Esophagus mucosa (tissue), 1 donor: ENCODE measurements at regions not wholly inside any gene's neighbourhood (a gene's known extent, or its start where the extent isn't known, plus 50 kb on each side); places are given as distances from the start of the nearest gene placed in this dataset.
"Not testable (repeated sequence)": the region's sequence is repeated elsewhere in the genome, so short reads cannot be mapped to it uniquely, and the experiment has no call there.

Experiments used
- ATAC-seq: fragments of 200-7000 bp; cut with Tn5 transposase; one replicate; pipeline ENCODE4 v1.9.1; 2020
- donor health status: DM: yes; HTN: yes; CAD: no.

DNA sequence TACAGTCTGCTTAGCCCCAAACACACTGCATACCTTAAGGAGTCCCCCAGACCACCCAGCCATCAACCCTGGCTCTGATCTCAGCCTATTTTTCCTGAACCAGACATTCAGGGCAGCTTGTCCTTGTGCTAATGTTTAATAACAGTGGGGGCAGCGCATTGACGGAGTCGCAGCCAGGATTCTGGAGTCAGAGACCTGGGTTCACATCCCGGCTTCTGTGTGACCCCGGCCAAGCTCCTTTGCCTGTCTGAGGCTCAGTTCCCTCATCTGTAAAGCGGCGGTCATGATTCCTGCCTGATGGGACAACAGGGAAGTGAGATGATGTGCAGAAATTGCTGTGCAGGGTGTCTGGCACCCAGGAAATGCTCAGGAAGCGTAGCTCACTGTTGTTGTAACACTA is 63.1 kb downstream of the MATN1 start:
- no peak for ATAC-seq

GRCh38 chr1:30659702-30660101 is 63.7 kb downstream of the MATN1 start:
- ATAC-seq: no peak

DNA sequence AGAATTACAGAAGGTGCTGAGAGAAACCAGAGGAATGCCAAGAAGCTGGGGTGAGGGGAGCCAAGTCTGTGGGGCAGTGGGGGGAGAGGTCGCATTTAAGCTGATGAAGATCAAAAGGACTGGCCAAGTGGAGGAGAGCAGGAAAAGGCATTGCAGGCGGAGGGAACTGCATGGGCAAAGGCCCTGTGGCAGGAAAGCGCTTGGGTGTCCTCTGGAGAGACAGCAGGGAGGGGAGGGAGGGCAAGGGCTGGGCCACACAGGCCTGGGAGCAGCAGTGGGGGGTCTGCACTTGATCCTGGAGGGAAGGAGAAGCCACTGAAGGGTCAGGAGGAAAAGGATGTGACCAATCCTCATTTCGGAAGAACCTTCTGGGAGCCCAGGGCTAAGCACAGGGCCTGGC is 65.0 kb downstream of the MATN1 start:
- ATAC-seq: not testable (repeated sequence)

DNA sequence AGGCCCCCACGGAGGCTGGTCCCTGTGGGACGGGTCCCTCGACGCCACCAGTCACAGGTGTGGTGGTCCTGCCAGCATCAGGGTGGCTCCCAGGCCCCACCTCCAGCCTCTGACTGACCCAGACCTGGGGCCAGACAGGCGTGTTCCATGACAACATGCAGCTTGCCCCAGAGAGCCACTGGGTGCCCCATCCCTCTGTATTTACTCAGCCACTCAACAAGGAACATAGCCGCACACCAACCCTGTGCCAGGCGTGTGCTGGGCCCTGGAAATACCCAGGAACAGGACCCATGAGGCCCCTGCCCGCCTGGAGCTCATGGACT is 65.4 kb downstream of the MATN1 start:
- ATAC-seq: peak; percentile 22

- peak; percentile 96 for ATAC-seq
These were observed 66.0 kb downstream of the MATN1 start for GRCh38 chr1:30657131-30658013.

- ATAC-seq: no peak
These were observed 67.0 kb downstream of the MATN1 start for GRCh38 chr1:30656171-30656940.

DNA sequence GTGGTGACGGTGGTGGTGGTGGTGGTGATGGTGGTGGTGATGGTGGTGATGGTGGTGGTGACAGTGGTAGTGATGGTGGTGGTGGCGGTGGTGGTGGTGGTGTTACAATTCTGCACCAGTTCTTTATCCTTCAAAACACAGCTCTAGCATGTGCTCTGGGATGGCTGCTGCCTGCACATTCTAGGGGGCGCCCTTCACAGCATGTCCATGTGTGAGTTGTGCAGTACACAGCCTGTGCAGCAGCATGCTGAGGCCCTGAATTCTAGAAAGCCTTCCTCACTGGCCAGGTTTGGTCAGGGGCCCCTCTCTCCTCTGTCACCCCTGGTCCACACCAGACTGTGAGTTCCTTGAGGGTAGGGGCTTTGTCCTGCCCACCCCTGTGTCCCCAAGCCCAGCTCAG is 67.7 kb downstream of the MATN1 start:
- no peak for ATAC-seq

GRCh38 chr1:30654188-30654587 is 69.2 kb downstream of the MATN1 start:
- ATAC-seq: no peak

- ATAC-seq: no peak
These were observed 71.1 kb downstream of the MATN1 start for GRCh38 chr1:30652152-30652841.

DNA sequence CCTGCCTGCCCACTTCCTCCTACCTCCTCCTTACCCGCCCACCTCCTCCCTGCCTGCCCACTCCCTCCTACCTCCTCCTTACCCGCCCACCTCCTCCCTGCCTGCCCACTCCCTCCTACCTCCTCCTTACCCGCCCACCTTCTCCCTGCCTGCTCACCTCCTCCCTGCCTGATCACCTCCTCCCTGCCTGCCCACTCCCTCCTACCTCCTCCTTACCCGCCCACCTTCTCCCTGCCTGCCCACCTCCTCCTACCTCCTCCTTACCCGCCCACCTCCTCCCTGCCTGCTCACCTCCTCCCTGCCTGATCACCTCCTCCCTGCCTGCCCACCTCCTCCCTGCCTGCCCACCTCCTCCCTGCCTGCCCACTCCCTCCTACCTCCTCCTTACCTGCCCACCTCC is 72.0 kb downstream of the MATN1 start:
- ATAC-seq: not testable (repeated sequence)

- no peak for ATAC-seq
These were observed 72.4 kb downstream of the MATN1 start for GRCh38 chr1:30650968-30651320.

- ATAC-seq: no peak
These were observed 73.1 kb downstream of the MATN1 start for GRCh38 chr1:30650038-30650967.

GRCh38 chr1:30649321-30649991 is 73.9 kb downstream of the MATN1 start:
- ATAC-seq: peak; percentile 81

DNA sequence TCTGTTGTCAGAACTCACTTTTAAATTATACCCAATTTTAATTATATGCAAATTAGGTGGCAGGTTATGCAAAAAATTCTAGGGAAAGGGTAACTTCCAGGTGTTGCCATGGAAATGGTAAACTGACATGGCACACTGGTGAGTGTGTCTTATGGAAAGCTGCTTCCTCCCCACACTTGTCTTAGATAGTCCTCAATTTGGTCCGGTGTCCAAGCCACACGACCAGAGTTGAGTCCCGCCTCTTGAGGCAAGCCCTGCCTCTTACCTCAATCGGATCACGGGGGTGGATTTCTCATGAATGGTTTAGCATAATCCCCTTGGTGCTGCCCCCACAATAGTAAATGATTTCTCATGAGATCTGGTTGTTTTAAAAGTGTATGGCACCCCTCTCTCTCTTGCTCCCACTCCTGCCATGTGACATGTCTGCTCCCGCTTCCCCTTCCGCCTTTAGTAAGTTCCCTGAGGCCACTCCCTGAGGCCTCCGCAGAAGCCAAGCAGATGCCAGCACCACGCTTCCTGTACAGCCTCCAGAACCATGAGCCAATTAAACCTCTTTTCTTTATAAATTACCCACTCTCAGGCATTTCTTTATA is 74.9 kb downstream of the MATN1 start:
- ATAC-seq: peak; percentile 41

DNA sequence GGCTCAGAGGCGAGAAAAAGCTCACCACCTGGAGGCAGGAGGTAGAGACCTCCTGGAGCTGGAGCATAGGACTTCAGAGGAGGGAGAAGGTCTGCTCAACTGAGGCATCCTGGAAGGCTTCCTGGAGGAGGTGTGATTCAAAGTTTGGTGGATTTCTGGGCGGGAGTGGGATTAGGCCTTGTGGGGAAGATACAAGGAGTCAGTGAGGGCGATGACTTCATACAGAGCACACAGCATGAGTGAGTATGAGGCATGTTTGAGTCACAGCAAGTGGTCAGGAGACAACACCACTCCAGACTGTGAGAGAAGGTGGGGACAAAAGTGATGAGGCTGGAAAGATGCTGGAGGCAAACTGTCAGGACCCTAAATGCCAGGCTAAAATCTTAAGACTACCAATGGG is 77.6 kb downstream of the MATN1 start:
- no peak for ATAC-seq

DNA sequence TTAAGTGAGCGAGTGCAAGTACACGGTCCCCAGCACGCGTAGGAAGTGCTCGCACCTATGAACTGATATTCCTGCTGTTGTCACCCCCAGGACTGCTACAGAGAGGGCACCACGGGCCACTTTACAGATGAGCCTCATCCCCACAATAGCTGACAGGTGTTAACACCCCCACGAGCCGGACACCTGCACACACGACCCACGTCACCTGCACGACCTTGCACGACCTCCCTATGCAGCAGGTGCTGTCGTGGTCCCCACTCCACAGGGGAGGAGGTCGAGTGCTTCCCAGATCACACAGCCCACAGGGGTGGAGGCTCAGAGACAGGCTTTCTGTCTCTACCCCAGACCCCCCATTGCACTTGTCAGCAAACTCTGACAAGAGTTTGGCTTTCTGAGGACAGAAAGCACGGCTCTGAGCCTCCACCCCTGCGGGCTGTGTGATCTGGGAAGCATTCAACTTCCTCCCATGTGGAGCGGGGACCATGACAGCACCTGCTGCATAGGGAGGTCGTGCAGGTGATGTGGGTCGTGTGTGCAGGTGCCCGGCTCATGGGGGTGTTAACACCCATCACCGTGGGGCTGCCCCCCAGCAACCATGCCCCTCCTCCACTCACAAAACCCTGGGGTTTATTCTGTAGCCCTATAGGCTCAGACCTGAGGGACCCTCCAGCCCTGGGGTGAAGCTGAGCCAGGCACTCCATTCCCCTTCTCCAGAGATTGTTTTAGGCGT is 80.8 kb downstream of the MATN1 start:
- ATAC-seq: no peak

- no peak for ATAC-seq
These were observed 81.6 kb downstream of the MATN1 start for GRCh38 chr1:30641572-30642353.

GRCh38 chr1:30639881-30640452 is 83.4 kb downstream of the MATN1 start:
- ATAC-seq: no peak

DNA sequence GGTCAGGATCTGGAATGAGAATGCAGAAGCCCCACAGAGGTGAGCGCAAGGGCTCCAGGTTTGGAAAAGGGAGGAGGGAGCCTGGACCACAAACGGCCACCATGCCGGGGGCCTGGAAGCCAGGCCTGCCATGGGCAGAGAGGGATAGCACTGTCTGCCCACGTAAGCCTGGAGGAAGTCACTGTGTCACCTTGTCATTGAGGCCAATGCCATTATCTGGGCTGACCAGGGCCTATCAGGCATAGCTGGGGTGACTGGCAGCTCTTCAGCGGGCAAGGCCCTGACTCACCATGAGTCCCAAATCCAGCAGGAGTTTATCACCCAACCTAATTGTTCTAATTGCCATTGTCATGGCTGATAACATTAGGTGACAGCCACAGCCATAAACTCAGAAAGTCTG is 84.6 kb downstream of the MATN1 start:
- ATAC-seq: no peak
